ENCODE measurements at regions not wholly inside any gene's neighbourhood (a gene's known extent, or its start where the extent isn't known, plus 50 kb on each side); places are given as distances from the start of the nearest gene placed in this dataset.

DNA sequence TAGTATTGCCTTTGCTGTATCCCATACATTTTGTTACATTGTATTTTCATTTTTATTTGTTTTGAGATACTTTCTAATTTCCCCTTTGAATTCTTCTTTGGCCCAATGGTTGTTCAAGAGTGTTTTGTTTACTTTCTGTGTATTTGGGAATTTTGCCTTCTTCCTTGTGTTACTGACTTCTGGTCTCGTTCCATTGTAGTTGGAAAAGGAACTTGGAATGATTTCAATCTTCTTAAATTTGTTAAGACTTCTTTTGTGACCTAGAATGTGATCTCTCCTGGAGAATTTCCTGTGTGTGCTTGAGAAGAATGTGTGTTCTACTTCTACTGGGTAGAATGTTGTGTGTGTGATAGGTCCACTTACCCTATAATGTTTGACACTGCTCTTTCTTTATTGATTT lies 304.4 kb upstream of the RTL1 start:
- TF ChIP-seq POLR2A (IDR thresholded peaks at IDR 0.05; ENCODE audit: low read depth, low read length): no peak
- TF ChIP-seq TAF1 (IDR thresholded peaks at IDR 0.05; ENCODE audit: low read depth, low read length): no peak
